Transverse colon (tissue), 4 donors: ENCODE measurements at regions not wholly inside any gene's neighbourhood (a gene's known extent, or its start where the extent isn't known, plus 50 kb on each side); places are given as distances from the start of the nearest gene placed in this dataset.
"Not testable (repeated sequence)": the region's sequence is repeated elsewhere in the genome, so short reads cannot be mapped to it uniquely, and the experiment has no call there.

Source experiments
- CTCF ChIP-seq, 5 experiments: fragments of 200-600 bp in 3 of 5; fragments of 450-650 bp in 2 of 5; sonication (generic) in 3 of 5; IDR thresholded peaks; 1 replicate in 2 of 5; 2 replicates in 3 of 5; pipeline ENCODE4 v1.5.1; 2016 to 2017; ENCODE audit warnings: antibody characterized with exemption in 5 of 5, inconsistent platforms in 3 of 5, mild to moderate bottlenecking in 2 of 5, moderate library complexity in 1 of 5
- EP300 ChIP-seq: sonication (generic); formaldehyde crosslinking; IDR thresholded peaks from one replicate; pipeline ENCODE4 v1.6.1; 2017; ENCODE audit warnings: antibody characterized with exemption, low read depth
- POLR2A ChIP-seq: fragments of 450-650 bp; IDR thresholded peaks from one replicate; pipeline ENCODE4 v1.6.1; 2016; ENCODE audit warnings: antibody characterized with exemption, mild to moderate bottlenecking, moderate library complexity
- POLR2AphosphoS5 ChIP-seq, 3 donors: sonication (generic); formaldehyde crosslinking; IDR thresholded peaks; one replicate each; pipeline ENCODE4 v1.6.1; 2016; ENCODE audit warnings: antibody characterized with exemption in 3 of 3

- not testable (repeated sequence) for TF ChIP-seq CTCF (IDR thresholded peaks at IDR 0.05); POLR2AphosphoS5 (IDR thresholded peaks at IDR 0.05); EP300; POLR2A
Measured at GRCh38 chr7:103199191-103199590, 50.3 kb upstream of the NAPEPLD start.
